HG02588 (cell line): ENCODE measurements at regions not wholly inside any gene's neighbourhood (a gene's known extent, or its start where the extent isn't known, plus 50 kb on each side); places are given as distances from the start of the nearest gene placed in this dataset.

Source experiments
- ATAC-seq: cut with Tn5 transposase; IDR thresholded peaks from one replicate; pipeline ENCODE4 v1.9.1; 2021; ENCODE audit warnings: mild to moderate bottlenecking, moderate library complexity; ENCODE audit not compliant: unreplicated experiment

DNA sequence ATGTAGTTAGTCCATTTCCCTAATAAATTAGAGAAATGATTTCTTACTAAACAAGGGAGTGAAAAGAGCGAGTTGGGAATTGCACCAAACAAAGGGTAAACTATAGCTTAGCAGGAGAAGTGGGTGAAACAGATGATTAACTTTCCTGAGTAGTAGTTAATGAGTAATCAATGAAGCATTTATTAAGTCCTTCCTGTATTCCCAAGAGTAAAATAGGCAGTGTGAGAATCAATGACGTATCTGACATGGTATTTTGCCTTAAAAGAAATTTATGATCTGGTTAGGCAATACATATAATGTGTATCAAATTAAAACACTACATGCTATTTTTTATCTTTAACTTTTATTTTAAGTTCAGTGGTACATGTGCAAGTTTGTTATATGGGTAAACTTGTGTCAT lies 142.8 kb downstream of the KLF5 start:
- no peak for ATAC-seq

GRCh38 chr13:73198991-73199411 lies 140.2 kb downstream of the KLF5 start:
- ATAC-seq, result no peak

DNA sequence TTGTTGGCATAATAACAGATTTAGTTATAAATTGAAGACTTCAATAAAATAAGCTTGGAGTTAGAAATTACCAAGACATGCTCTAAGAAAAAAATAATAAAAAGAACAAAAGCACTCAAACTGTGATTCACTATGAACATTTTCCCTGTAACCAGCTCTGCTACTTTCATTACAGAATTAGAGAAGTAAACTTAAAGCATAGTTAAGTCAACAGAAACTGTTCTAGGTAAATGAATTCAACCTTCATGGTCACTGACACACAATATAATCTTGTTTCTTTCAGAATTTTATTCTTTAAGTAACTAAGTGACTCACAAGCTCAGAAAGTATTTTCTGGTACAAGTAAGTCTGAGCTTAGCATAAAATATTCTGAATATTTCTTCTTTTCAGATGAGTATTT lies 136.3 kb downstream of the KLF5 start:
- ATAC-seq, result no peak

GRCh38 chr13:73194310-73194709 lies 135.5 kb downstream of the KLF5 start:
- ATAC-seq, result no peak

- ATAC-seq, result no peak
Measured at GRCh38 chr13:73193554-73193953, 134.7 kb downstream of the KLF5 start.

GRCh38 chr13:73190477-73190876 lies 131.7 kb downstream of the KLF5 start:
- no peak for ATAC-seq

DNA sequence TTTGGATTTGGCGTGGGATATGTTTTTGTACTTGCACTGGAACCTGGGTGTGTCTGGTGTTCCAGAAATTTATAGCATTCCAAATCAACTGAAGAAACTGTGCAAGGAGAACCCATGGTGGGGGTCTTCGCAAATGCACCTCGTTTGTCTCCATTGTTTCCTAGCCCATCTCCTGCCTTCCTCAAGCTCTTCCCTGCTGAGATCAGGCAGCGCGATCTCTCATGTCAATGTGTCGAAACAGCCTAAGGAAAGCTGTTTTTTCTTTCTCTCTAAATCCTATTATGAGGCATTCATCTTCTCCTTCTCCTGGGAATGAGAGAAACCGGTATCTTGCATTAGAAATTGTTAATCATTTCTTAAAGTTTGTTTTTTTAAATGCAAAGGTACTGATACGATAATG lies 131.0 kb downstream of the KLF5 start:
- no peak for ATAC-seq

DNA sequence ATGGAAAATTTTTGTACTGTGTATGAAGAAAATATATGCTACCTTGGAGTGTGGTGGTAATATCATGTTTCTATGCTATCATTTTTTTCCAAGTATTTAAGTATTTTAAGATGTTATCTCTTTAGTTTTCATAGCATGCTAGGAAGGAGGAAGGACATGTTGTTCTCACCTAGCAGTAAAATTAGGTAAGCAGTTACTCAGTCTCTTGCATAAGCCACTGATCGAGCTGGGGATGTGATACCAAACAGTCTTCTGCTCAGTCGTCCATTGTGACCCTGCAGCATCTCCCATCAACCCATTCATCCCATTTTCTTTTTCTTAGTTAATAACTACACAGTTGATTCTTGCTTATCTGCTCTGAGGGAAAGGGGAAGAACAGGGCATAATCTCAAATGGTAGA lies 130.6 kb downstream of the KLF5 start:
- ATAC-seq, result no peak

DNA sequence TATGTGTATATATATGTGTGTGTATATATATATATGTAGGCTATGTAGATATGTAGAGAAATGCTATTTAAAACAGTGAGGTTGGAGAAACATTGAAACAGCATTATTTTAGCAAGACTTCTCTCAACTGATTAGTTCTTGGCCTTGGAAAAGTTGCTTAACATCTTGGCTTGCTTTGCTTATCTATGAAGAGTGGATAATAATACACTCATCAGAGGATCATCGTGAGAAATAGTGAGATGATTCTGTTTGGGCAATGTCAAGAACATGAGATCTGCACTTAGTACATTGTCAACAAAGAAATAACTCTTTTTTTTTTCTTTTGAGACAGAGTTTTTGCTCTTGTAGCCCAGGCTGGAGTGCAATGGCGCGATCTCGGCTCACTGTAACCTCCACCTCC lies 128.3 kb downstream of the KLF5 start:
- ATAC-seq, result no peak

GRCh38 chr13:73179650-73180274 lies 121.0 kb downstream of the KLF5 start:
- ATAC-seq, result no peak

- ATAC-seq, result no peak
Measured at GRCh38 chr13:73177916-73178565, 119.2 kb downstream of the KLF5 start.

GRCh38 chr13:73177017-73177416 lies 118.2 kb downstream of the KLF5 start:
- ATAC-seq, result no peak

DNA sequence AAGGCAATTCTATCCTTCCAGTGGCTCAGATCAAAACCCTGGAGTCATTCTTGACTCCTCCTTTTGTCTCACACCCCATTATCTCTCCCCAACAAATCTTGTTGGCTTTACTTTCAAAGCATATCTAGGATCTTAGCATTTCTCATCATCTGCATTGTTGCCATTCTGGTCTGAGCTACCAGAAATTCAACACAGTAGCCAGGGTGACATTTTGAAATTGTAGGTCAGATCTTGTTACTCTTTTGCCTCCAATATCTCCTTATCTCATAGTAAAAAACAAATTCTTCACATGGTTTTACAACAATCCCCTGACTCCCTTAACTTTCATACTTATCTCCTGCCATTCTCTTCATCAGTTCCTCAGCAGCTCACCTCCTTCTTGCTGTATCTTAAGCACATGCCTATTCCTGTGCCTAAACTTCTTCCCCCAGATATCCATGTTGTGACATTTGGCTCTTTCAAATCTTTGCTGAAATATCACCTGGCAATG lies 115.8 kb downstream of the KLF5 start:
- no peak for ATAC-seq

DNA sequence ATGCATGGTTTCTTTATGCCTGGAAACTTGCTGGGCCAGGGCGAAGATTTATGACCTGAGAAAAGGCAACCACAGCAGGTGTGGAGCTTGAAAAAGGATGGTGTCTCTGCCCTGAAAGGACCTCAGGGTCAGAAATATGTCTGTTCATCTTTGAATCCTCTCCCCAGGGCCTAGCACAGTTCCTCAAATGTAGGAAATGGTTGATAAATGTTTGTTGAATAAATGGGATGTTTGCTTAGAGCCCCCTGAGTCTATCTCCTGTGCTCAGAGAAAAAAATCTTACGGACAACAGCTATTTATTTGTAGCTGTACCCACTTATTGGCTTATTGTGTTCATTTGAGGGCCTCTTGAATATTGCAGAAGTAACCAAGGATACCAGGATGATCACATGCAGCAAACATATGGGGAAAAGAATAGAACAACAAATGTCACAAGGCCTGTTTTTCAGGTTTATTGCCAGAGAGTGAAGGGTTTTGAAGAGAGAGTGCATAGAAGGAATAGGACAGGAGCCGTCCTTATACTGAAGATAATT lies 114.5 kb downstream of the KLF5 start:
- ATAC-seq, result no peak

DNA sequence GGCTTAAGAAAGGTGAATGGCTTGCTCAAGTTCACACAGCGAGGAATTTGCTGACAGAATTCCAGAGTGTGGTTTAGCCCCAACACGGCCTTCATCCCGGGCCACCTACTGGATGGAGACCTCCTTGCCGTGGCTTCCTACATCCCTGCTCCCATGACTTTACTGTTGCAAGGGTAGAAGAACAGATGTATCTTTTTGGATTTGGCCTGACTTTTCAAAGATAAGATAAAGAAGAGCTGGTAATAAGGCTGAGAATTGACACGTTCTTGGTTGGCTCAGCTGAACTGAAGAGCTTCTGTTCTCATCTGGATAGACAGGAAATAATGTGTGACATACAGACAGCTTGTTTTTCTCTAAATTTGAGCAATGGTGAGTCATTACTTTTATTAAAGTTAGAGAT lies 113.1 kb downstream of the KLF5 start:
- ATAC-seq, result no peak

DNA sequence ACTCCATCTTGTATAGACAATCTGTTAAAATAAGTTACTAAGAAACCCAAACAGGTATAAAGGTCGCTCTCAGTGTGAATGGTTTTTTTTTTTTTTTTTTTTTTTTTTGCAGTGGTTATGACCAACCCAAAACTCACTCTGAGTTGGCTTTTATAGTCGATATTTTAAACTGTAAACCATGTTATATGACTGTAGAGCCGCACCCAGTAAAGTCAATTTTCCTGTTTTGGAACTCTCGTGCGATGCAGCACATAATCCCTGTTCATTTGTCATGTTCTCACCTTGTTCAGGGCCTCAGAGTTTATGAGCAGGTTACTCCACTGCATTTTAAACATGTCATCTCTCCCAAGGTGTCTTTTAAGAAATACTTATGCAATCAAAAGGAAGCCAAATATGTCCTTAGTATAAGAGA lies 112.5 kb downstream of the KLF5 start:
- ATAC-seq, result no peak

- ATAC-seq, result no peak
Measured at GRCh38 chr13:73169971-73170370, 111.2 kb downstream of the KLF5 start.

DNA sequence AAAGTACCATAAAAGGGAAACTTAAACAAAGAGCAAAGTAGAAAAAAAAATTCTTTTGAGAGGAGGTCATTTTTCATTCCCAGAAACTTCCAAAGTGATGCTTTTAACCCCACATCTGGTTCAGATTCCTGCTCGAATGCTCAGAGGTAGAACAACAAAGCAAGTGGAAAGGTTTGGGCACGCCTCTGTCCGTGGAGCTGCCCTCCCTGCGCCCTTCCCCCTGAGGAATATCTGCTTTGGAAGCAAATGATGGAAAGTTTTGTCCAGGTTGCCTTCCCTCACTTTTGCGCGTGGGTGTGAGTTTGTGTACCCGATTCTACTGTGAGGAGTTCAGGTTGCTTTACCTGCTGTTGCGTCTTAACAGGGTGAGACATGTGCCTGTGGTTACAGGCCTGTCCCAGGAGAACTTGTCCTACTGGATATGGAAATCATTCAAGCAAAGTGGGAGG lies 110.2 kb downstream of the KLF5 start:
- ATAC-seq, result no peak

- no peak for ATAC-seq
Measured at GRCh38 chr13:73168226-73168952, 109.6 kb downstream of the KLF5 start.

GRCh38 chr13:73167028-73167820 lies 108.4 kb downstream of the KLF5 start:
- ATAC-seq, result no peak

- no peak for ATAC-seq
Measured at GRCh38 chr13:73166204-73166603, 107.4 kb downstream of the KLF5 start.
